NB4 (cell line): ENCODE measurements at regions not wholly inside any gene's neighbourhood (a gene's known extent, or its start where the extent isn't known, plus 50 kb on each side); places are given as distances from the start of the nearest gene placed in this dataset.

Experiments used
- CTCF ChIP-seq: IDR thresholded peaks from one replicate; pipeline ENCODE4 v1.5.1; 2012; ENCODE audit warnings: low read depth, low read length
- POLR2A ChIP-seq: IDR thresholded peaks from 2 replicates; pipeline ENCODE4 v1.6.1; 2011; ENCODE audit warnings: mild to moderate bottlenecking; ENCODE audit not compliant: insufficient read length; ENCODE audit errors: extremely low read depth

GRCh38 chr6:87832025-87832825 lies 130.2 kb upstream of the AKIRIN2 start:
- TF ChIP-seq POLR2A (no peak), CTCF (peak; percentile 44)
